SJCRH30 (cell line): ENCODE measurements at regions not wholly inside any gene's neighbourhood (a gene's known extent, or its start where the extent isn't known, plus 50 kb on each side); places are given as distances from the start of the nearest gene placed in this dataset.
"Not testable (repeated sequence)": the region's sequence is repeated elsewhere in the genome, so short reads cannot be mapped to it uniquely, and the experiment has no call there.

ENCODE experiments used
- DNase-seq, 2 experiments: peaks; one replicate each; pipeline ENCODE4 v3.0.0-alpha.2; 2015 to 2020
- H3K27ac ChIP-seq: fragments of 250-450 bp; sonication (Bioruptor Pico); 2 replicates; pipeline ENCODE4 v1.5.1; 2020; ENCODE audit warnings: mild to moderate bottlenecking, moderate library complexity
- H3K27me3 ChIP-seq: fragments of 250-450 bp; sonication (Bioruptor Pico); 2 replicates; pipeline ENCODE4 v1.5.1; 2020; ENCODE audit warnings: mild to moderate bottlenecking, moderate library complexity
- H3K36me3 ChIP-seq: fragments of 250-450 bp; sonication (Bioruptor Pico); 2 replicates; pipeline ENCODE4 v1.5.1; 2020; ENCODE audit warnings: mild to moderate bottlenecking, moderate library complexity
- H3K4me1 ChIP-seq: fragments of 250-450 bp; sonication (Bioruptor Pico); 2 replicates; pipeline ENCODE4 v1.5.1; 2020; ENCODE audit warnings: mild to moderate bottlenecking, moderate library complexity
- H3K4me3 ChIP-seq: fragments of 250-450 bp; sonication (Bioruptor Pico); 2 replicates; pipeline ENCODE4 v1.5.1; 2020; ENCODE audit warnings: mild to moderate bottlenecking, moderate library complexity
- H3K9me3 ChIP-seq: fragments of 250-450 bp; sonication (Bioruptor Pico); replicated peaks from 2 replicates; pipeline ENCODE4 v1.5.1; 2020; ENCODE audit warnings: mild to moderate bottlenecking, moderate library complexity

GRCh38 chr2:190742431-190742830, 93.5 kb downstream of the NAB1 start:
- Histone ChIP-seq H3K9me3 (peaks cover 7% of the 10 kb centered on the region; the same call in 1 of the 2 replicates), H3K4me3 (no peak overlapping the region), H3K4me1 (peaks cover 6% of the 10 kb centered on the region; the same call in 1 of the 2 replicates), H3K27ac (no peak overlapping the region), H3K36me3 (no peaks in the 10 kb centered on the region), H3K27me3 (no peaks in the 10 kb centered on the region)
- DNase-seq = no peak

GRCh38 chr2:190744041-190744440, 95.2 kb downstream of the NAB1 start:
- H3K9me3 ChIP-seq = peaks cover 7% of the 10 kb centered on the region; the same call in 1 of the 2 replicates

GRCh38 chr2:190746971-190747761, 98.3 kb downstream of the NAB1 start:
- peak; percentile 32 to 49 for DNase-seq
- Histone ChIP-seq H3K36me3 (no peaks in the 10 kb centered on the region), H3K27me3 (no peaks in the 10 kb centered on the region), H3K27ac (no peak overlapping the region), H3K9me3 (no peaks in the 10 kb centered on the region), H3K4me1 (peaks cover 6% of the 10 kb centered on the region; the same call in 1 of the 2 replicates), H3K4me3 (no peak overlapping the region)

More at GRCh38 chr2:190744041-190744440, 95.2 kb downstream of the NAB1 start:
- no peak for DNase-seq
- Histone ChIP-seq H3K27me3 (no peaks in the 10 kb centered on the region), H3K4me1 (peaks cover 6% of the 10 kb centered on the region; the same call in 1 of the 2 replicates), H3K4me3 (no peak overlapping the region), H3K36me3 (no peaks in the 10 kb centered on the region), H3K27ac (no peak overlapping the region)

DNA sequence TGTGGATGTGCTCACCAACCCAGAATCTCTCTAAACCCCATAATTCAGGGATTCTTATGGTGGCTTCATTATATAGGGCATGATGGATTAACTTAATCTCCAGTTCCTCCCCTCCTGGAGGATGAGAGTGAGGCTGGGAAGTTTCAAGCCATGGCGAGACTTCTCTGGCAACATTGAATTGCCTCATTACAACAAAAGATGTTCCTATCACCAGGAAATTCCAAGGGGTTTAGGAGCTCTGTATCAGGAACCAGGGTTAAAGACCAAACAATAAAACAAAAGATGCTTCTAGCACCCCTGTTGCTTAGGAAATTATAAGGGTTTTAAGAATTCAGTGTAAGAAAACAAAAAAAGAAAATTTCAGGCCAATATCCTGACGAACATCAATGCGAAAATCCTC, 100.1 kb downstream of the NAB1 start:
- Histone ChIP-seq H3K27me3 (no peaks in the 10 kb centered on the region), H3K4me1 (peaks cover 6% of the 10 kb centered on the region; the same call in 1 of the 2 replicates), H3K4me3 (no peak overlapping the region), H3K36me3 (no peaks in the 10 kb centered on the region), H3K27ac (no peak overlapping the region), H3K9me3 (0 out of 2 replicates have a peak, but pooled peaks cover 2% of the 10 kb centered on the region)
- no peak for DNase-seq

DNA sequence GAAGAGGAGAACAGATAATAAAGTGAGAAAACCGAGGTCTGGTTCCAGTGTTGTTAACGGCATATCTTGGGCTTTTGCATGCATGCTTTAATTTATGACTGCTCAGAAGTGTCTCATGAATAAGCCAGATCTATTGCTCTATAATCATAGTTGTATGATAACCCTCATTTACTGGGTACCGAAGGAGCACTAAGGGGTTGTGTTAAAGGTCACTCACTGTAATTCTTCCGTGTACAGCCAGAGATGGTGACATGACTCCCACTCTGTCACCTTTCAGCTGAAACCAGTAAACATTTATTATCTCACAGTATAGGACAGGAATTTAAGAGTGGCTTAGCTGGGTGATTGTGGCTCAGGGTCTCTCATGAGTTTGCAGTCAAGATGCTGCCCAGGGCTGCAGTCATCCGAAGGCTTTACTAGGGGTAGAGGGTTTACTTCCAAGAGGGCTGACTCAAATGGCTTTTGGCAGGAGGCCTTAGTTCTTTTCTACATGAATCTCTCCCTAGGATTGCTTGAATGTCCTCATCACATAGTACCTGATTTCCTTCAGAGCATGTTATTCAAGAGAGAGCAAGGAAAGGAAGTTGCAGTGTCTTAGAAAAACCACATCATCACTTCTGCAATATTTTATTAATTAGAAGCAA, 107.0 kb downstream of the NAB1 start:
- peaks cover 5% of the 10 kb centered on the region; the same call in 1 of the 2 replicates for H3K27me3 ChIP-seq
- no peak for DNase-seq

DNA sequence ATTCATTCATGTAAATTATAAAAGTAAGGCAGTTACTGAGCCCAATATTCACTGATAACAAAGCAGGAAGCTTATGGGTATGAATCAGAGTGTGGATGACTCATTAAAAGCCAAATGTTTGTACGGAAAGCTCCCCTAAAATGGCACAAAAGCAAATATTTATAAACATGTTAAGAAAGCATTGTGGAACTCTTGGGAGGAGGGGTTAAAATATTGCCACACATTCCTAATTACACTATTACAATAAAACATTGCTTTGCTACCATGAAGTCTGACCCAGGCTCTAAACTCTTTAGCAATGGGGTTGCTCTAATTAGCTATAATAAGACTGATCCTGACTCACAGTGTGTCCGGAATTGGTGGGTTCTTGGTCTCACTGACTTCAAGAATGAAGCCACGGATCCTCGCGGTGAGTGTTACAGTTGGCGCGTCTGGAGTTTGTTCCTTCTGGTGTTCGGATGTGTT, 110.9 kb downstream of the NAB1 start:
- Histone ChIP-seq H3K4me1 (peaks cover 3% of the 10 kb centered on the region; the same call in 1 of the 2 replicates), H3K36me3 (no peaks in the 10 kb centered on the region), H3K27me3 (peaks cover 5% of the 10 kb centered on the region; the same call in 1 of the 2 replicates), H3K4me3 (no peak overlapping the region), H3K9me3 (0 out of 2 replicates have a peak, but pooled peaks cover 2% of the 10 kb centered on the region), H3K27ac (no peak overlapping the region)
- DNase-seq = no peak

More for the DNA sequence above, 107.0 kb downstream of the NAB1 start:
- 0 out of 2 replicates have a peak, but pooled peaks cover 5% of the 10 kb centered on the region for H3K9me3 ChIP-seq
- H3K27ac ChIP-seq = no peak overlapping the region
- H3K36me3 ChIP-seq = no peaks in the 10 kb centered on the region
- H3K4me3 ChIP-seq = no peak overlapping the region
- peaks cover 3% of the 10 kb centered on the region; the same call in 1 of the 2 replicates for H3K4me1 ChIP-seq

GRCh38 chr2:190760353-190761150, 111.7 kb downstream of the NAB1 start:
- not testable (repeated sequence) for H3K36me3 ChIP-seq, H3K4me1 ChIP-seq, DNase-seq, H3K9me3 ChIP-seq, H3K4me3 ChIP-seq, H3K27me3 ChIP-seq, H3K27ac ChIP-seq

DNA sequence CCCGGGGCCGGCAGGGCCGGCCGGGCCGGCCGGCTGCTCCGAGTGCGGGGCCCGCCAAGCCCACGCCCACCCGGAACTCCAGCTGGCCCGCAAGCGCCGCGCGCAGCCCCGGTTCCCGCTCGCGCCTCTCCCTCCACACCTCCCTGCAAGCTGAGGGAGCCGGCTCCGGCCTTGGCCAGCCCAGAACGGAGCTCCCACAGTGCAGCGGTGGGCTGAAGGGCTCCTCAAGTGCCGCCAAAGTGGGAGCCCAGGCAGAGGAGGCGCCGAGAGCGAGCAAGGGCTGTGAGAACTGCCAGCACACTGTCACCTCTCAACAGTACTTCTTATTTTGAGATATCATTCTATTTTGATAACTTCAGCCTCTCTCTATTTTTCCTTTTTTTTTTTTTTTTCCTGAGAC, 112.3 kb downstream of the NAB1 start:
- not testable (repeated sequence) for H3K36me3 ChIP-seq, H3K9me3 ChIP-seq, H3K4me3 ChIP-seq, H3K4me1 ChIP-seq, H3K27me3 ChIP-seq, DNase-seq, H3K27ac ChIP-seq

DNA sequence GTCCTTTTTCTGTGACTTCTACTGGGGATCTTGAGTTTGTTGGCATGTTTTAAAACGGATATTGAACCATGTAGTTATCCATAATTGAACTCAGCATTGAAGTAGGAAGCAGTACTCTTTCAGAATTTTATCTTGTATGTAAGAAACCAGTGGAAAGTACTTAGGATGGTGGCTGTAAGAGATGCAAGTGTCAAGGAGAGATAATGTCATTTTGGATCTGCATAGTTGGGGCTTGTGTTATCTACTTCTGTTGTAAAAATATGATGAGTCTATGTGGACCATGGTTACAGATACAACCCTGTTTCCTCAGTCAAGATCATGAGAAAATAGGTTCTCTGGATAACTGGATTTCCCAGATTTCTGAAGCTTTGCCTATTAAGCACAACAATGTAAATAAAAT, 113.7 kb downstream of the NAB1 start:
- no peak for DNase-seq
- Histone ChIP-seq H3K27me3 (no peaks in the 10 kb centered on the region), H3K4me1 (peaks cover 5% of the 10 kb centered on the region), H3K27ac (no peak overlapping the region), H3K9me3 (no peaks in the 10 kb centered on the region), H3K36me3 (no peaks in the 10 kb centered on the region), H3K4me3 (no peak overlapping the region)

GRCh38 chr2:190763100-190763499, 114.2 kb downstream of the NAB1 start:
- DNase-seq = no peak
- no peak overlapping the region for H3K27ac ChIP-seq
- H3K4me1 ChIP-seq = peaks cover 5% of the 10 kb centered on the region
- H3K36me3 ChIP-seq = no peaks in the 10 kb centered on the region
- H3K9me3 ChIP-seq = no peaks in the 10 kb centered on the region
- H3K4me3 ChIP-seq = no peak overlapping the region
- H3K27me3 ChIP-seq = no peaks in the 10 kb centered on the region

GRCh38 chr2:190763901-190764514, 115.1 kb downstream of the NAB1 start:
- Histone ChIP-seq H3K4me1 (peaks cover 5% of the 10 kb centered on the region), H3K36me3 (no peaks in the 10 kb centered on the region), H3K27ac (no peak overlapping the region), H3K9me3 (no peaks in the 10 kb centered on the region), H3K27me3 (no peaks in the 10 kb centered on the region), H3K4me3 (no peak overlapping the region)
- DNase-seq = no peak

- Histone ChIP-seq H3K36me3 (no peaks in the 10 kb centered on the region), H3K9me3 (no peaks in the 10 kb centered on the region), H3K27me3 (no peaks in the 10 kb centered on the region; the same call in 1 of the 2 replicates), H3K4me3 (no peak overlapping the region), H3K27ac (no peak overlapping the region), H3K4me1 (peaks cover 2% of the 10 kb centered on the region; the same call in 1 of the 2 replicates)
- peak; percentile 34 to 51 for DNase-seq
These were observed 115.0 kb upstream of the GLS start for GRCh38 chr2:190765386-190766173.

GRCh38 chr2:190766174-190766572, 114.4 kb upstream of the GLS start:
- no peak overlapping the region for H3K27ac ChIP-seq
- H3K27me3 ChIP-seq = no peaks in the 10 kb centered on the region; the same call in 1 of the 2 replicates
- H3K4me3 ChIP-seq = no peak overlapping the region
- H3K9me3 ChIP-seq = no peaks in the 10 kb centered on the region
- no peak for DNase-seq
- no peaks in the 10 kb centered on the region for H3K36me3 ChIP-seq
- peaks cover 2% of the 10 kb centered on the region; the same call in 1 of the 2 replicates for H3K4me1 ChIP-seq
